Activated T-cell treated with anti-CD3 and anti-CD28 coated beads for 24 hours (primary cell): ENCODE measurements at regions not wholly inside any gene's neighbourhood (a gene's known extent, or its start where the extent isn't known, plus 50 kb on each side); places are given as distances from the start of the nearest gene placed in this dataset.
A peak's percentile ranks its signal among the peaks of the same experiment; 100 is the strongest.

ENCODE experiments used
- DNase-seq: peaks from one replicate; pipeline ENCODE4 v3.0.0-alpha.2; 2020; ENCODE audit warnings: low read depth

DNA sequence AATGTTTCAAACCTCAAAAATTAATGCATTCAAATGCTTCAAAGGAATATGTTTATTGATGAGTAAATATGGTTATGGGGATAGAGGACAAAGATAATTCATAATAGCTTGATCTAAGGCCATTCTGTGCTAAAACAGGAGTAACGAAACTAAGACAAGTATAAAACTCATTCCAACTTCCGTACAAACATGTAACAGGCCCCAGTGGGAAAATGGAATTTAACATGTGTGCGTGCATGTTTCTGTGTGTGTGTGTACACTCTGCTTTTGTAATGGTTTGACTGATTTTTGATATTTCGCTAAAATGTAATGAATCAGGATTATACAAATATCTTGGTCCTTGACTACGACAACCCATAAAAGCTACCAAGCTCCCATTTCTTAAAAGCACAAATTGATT, 91.0 kb downstream of the KLF12 start:
- DNase-seq: no peak

DNA sequence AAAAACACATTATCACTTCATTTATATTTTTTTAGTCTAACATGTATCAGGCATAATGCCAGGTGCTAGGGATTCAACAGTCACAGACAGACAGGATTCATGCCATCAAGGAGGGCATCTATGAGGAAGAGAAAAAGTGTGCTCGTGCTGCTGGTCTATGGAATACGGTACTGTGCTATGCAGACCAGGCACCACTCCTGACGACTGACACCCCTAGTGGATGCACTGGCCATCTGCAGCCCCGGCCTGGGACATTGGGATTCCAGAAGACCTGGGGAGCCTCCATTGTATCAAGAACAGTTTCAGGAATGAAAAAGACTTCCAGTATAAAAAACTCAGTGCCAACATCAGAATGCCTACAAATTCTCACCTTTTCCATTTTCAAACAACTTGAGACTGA, 94.0 kb downstream of the KLF12 start:
- no peak for DNase-seq

DNA sequence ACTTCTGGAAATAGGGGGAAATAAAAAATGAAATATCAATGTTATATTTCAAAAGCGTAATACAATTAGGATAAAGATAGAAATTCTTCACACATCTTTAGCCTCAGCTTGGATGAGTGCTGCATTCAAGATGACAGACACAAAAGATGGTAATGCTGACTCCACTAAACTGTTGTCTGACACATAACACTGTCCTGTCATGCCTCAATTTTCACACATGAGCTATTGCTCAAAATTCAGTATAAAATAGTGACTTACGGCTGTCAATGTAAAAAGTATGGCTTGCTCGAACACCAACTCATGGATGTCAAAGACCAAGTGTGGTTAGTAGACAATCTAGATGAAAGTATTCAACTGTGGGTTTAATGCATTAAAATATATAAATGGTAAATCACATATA, 94.5 kb downstream of the KLF12 start:
- DNase-seq: no peak

DNA sequence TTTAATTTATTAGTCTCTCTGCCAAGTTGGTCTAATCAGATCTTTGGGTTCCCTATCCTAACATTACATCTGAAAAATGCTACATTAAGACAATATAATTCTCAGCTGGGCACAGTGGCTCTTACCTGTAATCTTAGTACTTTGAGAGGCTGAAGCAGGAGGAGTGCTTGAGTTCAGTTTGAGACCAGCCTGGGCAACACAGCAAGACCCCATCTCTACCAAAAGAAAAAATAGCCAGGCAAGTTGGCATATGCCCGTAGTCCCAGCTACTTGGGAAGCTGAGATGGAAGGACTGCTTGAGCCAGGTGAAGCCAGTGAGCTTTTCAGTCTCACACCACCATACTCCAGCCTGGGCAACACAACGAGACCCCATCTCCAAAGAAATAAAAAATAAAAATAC, 95.0 kb downstream of the KLF12 start:
- DNase-seq: no peak

DNA sequence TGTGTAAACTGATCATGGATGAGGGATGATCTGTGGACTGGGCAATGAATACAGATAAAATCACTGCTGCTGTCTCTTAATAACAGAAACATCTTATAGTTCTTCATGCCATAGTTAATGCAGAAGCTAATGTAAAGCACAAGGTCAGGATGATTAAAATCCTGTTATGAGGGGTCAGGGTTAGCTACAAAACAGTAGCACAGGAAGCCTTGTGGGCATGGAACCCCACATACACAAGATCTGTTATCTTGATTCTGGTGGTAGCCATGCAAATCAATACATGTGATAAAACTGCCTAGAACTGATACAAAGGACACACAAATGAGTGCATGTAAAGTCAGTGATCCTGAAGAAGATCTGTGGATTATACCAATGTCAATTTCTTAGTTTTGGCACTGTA, 96.4 kb downstream of the KLF12 start:
- no peak for DNase-seq

DNA sequence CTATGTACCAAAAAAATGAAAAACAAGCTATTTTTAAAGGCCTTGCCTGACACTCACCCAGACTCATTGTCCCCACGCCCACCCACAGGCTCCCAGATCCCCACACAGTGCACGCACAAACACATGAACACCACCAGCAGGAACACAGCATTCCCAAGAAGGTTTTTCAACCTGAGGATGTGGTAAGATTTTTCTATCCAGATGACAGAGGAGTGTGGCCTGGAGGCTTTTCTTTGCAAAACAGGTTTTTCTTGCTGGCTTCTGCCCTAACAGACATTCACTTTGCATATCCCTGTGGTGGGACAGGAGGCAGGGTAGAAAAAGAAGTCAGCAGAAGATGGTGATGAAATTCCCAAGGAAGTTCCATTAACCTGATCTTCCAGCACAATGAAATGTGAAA, 97.8 kb downstream of the KLF12 start:
- no peak for DNase-seq

DNA sequence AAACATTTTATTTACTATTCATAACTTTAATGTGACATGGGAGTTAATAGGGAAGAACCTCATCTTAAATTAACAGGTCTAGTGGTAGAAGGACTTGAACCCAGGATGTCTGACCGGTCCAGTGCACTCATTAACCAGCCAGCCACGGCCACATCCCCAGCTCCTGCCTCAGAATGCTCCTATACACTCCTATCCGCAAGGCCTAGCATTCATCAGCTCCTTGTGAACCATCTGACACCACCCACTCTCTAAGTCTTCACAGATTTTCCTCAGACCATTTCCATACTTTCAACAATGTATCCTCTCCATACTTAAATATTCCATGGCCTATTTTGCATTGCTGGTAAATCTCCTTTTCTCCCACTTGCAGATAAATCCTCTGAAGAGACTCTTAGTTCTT, 98.3 kb downstream of the KLF12 start:
- DNase-seq: no peak

DNA sequence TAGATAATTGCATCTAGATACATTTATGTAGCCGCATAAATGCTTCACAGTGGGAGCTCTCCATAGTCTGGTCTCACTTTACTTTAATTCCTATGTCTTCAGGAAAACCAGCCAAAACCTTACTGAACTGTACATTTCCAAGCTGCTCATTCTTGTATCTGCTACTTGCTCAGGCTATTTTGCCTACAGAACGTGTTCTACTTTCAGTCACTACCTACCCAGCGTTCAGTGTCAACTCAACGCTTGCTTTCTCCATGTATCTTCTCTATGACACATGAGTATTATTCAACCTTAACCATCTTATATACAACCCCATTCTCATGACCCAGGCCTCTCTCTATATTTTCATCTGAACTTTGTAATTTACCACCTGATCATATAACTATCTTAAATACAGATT, 101.9 kb downstream of the KLF12 start:
- no peak for DNase-seq

DNA sequence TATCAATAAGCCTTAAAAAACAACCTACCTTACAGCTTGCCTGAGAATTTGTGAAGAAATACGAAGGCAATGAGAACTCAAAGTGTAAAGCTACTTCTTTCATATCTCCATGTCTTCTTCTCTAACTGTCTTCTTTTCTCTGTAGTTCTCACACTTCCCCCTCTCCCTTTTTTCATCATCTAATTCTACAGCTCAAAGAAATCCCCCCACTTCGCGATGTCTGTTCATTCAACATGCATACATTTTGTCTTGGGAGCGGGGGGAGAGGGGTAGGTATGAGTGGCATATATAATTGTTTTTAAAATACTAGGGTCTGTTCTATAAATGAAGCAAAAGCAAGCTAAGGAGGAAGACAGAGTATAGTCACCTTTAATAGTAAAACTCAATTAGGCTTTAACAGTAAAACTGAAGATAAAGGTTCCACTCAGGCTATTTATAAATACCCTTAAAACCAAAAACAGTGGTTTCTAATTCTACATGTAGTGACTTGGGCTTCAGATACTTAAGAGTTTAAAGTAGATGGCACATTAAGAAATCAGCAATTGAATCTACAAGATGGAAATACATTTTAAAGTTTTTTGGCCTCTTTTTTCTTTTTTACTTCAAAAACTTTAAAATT, 106.9 kb downstream of the KLF12 start:
- DNase-seq: no peak

DNA sequence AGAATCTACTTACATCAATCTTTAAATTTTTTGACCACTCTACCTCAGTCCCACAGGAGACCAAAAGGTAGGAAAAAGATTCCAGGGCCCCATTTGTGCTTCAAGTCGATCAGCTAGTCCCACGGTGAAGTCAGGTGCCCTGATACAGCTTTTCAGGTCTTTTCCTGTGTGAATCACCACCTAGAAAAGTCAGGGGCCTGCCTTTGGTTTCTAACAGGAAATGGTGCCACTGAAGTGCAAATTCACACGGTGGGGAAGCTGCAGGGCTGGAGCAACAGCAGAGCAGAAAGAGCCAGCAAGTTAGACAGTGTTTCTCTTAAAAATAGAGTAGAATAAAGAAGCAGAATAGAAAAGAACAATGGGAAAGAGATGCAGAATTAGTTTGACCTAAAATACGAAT, 107.5 kb downstream of the KLF12 start:
- DNase-seq: peak; percentile 66

DNA sequence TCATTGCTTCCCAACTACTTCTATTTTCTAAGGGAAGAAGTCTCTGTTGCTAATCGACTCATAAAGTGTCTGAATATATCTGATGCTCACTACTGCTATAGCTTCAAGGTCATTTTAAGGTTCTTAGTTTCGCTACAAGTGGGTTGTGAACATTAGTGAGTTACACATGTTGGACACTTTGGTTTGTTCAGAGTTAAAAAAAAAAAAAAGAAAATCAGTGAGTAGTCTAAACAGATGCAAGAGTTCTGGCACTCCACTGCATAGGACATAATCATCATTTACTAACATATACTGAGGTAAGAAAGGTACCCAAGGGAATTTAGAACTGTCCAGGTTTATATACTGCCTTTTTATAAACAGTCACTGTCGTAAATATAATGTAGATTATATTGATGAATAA, 108.8 kb downstream of the KLF12 start:
- DNase-seq: no peak

DNA sequence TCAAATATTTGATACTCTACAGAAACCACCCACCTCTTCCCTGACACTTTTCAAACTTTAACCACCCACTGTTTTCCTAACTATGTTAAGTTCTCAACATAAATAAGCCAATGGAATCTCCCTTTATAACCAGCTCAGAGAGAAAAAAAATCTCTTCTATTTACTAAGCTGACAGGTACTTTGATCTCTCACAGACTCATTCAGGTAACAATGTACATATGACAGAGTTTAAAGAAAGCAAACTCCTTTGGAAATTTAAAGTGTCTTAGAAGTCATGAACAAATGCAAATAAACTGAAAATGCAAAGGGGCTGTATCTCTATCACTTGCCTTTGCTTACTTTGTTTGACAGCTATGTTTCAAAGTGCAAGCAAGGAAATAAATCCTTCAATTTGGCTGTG, 109.3 kb downstream of the KLF12 start:
- DNase-seq: no peak

DNA sequence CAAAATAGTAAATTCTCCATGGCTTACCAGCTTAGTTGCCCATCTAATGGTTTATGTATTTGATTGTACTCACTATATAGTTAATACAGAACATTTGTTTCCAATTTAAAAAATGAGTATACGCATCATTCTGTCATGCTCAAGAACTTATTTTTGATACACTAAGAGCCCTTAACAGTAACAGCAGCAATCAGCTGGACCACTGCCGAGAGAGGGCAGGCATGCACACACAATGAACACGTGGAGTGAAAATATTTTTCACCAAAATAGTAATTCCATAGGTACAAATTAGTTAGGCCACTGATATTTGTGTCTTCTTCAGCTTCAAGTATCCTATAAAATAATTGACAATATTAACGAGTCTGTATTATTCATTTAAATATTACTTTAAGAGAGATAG, 109.9 kb downstream of the KLF12 start:
- DNase-seq: no peak

DNA sequence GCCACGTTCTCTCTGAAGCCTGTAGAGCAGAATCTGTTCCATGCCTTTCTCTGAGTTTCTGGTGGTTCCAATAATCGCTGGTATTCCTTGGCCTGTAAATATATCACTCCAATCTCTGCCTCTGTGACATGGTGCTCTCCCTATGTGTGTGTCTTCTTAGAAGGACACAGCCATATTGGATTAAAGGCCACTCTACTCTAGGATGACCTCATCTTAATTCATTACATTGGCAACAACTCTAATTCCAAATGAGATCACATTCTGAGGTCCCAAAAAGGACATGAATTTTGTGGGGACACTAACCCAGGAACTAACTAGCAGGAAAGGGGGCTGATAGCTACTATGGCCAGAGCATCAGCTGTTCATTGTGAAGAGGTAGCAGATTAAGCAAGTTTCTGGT, 110.7 kb downstream of the KLF12 start:
- no peak for DNase-seq

DNA sequence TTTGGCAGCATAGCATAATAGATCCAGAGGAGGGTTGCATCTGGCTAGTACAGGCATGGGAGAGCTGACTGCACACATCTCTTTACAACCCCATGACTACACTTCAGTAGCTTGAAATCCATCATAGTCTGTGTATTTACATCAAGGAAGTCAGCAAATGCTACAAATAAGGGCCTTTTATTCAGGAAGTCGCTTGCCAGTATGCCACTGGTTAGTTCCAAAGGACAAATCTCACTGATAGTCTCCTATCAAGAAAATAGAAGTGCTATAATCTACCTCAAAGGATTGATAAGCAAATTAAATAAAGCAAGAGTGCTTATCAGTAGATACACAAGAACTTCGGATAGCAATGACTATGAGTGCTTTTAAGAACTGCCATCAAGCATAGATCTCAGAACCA, 112.7 kb downstream of the KLF12 start:
- no peak for DNase-seq

DNA sequence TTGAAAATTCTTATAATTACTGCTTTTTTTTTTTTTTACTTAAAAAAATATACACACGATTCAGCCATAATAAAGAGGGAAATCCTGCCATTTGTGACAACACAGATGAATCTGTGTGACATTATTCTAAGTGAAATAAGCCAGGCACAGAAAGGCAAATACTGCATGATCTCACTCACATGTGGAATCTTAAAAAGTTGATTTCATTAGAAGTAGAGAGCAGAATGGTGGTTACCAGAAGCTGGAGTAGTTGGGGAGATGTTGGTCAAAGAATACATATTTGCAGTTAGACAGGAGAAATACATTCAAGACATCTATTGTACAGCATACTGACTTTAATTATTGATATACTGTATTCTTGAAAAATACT, 116.2 kb downstream of the KLF12 start:
- no peak for DNase-seq

DNA sequence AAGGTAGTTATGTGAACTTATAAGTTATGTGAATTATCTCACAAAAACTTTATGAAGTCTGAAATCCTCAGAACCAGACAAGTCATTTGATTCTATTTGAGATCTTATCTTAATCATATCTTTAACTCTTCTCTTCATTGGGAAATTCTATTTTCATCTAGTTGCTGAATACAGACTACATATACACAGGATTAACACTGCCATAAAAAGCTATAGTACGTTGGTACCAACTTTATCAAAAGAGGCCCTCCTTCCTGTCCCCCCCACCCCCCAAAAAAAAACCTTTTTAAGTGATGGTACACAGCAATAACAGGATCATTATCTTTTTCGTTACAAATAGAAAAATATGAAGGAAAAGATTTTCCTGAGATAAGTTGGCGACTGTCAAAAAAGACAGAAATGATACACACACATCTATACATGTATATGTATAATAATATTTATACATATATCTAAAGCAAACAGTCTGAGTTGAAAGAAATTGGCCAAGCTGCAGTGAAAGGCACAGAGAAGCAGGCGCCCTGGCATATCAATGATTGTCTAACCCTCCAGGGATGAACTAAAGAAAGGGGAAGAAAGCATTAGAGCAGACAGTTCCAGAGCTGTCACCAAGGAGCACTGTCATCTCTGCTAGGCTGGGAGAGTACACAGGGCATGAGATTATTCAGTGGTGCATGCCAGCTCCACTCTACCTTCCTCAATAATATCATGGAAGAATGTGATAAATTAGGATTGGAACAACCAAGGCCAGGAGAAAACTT, 116.7 kb downstream of the KLF12 start:
- no peak for DNase-seq

DNA sequence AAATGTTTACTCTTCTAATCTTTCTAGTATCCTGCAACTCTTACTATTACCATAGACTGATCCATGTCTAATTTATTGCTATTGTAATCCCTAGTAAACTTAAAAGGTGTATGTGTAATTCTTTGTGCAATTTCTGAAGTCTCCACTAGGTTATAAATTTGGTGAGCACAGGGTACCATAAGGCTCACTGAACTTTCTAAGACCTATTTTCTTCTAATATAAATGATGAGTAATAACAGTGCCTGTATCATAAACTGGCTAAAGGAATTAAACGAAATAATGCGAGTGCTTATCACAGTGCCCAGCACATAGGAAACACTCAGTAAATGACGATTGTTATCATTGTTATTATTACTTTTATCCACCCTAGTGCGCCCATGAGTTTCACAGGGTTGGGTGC, 119.1 kb downstream of the KLF12 start:
- DNase-seq: no peak

DNA sequence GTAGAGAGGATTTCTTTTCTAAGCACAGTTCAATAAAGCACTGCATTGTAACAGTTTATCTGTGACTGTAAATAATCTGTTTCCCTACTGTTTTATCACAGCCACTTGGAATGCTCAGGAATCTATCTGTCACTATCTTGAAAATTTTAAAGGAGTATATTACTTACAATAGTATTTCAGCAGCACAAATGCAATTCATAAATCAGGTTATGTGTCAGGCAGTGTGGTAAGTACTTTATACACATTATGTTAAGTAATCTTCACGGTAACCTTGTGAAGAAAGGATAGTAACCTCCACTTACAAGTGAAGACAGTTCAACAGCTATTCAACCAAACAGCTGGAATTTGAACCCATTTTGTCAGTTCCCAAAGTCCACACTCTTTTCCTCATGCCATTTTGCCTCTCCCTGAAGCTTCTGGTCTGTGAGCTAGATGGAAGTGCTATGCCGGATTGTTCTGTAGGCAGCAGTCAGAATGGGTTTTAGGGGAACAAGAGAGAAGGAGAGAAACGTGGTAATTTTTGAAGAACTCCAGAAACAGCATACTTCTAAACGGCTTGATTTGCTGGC, 125.0 kb downstream of the KLF12 start:
- DNase-seq: no peak

DNA sequence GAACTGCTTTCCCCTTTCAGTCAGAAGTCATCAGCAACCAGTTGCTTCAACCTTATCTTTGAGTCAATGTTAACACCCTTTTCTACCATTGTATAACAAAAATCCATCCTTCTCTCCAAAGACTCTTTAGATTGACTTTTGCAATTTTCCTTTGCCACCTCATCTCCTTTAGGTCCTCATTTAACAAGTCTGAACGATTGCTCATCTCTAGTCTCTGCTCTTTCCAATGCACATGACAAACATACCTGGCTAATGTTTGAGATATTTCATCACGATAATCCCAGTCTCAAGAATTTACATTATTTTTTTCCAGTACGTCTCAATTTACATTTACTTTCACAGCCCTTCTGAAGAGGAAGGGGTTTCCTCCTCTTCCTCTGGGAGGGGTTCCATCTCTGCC, 127.5 kb downstream of the KLF12 start:
- no peak for DNase-seq

DNA sequence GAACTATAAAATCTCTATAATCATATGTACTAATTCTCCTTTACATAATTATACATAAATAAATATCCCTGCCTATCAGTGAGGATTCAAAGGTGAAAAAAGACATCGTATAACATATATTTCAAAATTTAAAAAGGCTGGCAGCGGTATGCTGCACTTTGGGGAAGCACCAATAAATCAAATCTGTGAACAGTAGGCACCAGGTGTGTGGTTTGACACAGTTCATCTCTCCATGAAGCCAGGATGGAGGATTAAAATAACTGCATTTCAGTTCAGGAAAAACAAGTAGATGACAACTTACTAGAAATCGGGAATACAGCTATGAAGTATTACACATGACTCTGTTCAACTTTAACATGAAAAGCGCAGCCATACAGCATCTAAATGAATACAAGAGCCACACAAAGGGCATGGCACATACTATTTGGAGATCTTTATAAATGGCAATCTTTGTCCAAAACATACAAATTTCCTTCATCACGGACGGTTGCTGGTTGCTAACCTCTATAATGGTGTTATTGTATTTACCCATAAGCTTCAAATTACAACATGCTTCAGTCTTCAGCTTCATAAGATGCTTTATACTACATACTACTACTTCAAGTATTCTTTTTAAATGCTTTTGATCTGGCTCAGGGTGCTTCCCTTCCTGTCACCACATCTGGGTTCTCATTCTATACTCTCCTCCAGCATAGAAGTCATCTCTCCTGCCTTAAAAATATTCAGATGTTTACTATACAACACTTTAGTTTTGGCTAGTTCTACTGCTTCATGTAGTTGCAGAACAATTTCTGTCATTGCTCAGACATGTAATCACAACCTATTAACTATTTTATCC, 128.7 kb downstream of the KLF12 start:
- no peak for DNase-seq

DNA sequence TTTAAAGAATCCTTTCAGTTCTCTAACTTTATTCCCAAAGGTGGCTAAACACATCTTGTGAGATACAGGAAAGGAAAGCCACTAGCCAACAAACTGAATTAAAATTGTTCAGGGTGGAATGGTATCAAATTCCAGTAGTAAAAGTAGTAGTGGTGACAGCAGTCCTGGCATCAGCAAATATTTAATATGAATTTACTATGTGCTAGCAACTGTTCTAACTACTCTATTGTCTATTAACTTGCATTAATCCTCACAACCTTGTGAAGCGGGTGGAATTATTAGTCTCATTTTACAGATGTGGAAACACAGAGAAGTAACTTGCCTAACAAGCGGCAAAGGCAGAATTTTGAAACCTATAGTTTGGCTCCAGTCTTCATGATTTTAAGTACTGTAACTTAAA, 130.1 kb downstream of the KLF12 start:
- no peak for DNase-seq

DNA sequence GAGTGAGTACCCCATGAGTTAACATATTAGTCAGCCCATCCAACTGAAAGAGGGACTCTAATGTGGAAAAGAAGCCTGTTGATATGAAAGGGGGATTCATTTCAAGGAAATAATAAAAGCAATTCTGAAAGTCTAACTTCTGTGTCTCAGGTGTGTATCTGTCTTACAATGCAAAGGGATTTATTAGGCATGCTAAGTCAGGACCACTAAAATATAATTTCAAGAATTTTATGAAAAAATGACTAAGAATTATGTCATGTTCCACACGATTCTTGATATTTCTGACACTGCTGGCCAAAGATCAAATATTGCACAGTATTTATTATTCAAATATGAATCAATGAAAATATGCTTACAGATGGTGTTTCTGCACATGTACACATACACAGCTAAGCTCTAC, 130.8 kb downstream of the KLF12 start:
- no peak for DNase-seq
